HG02610 (cell line): ENCODE measurements at regions not wholly inside any gene's neighbourhood (a gene's known extent, or its start where the extent isn't known, plus 50 kb on each side); places are given as distances from the start of the nearest gene placed in this dataset.

ENCODE experiments used
- ATAC-seq: cut with Tn5 transposase; IDR thresholded peaks from one replicate; pipeline ENCODE4 v1.9.1; 2021; ENCODE audit warnings: mild to moderate bottlenecking, moderate library complexity; ENCODE audit not compliant: unreplicated experiment

GRCh38 chr7:35581605-35582210 is 113.2 kb downstream of the HERPUD2 start:
- no peak for ATAC-seq

- ATAC-seq = no peak
These were observed 118.8 kb downstream of the HERPUD2 start for GRCh38 chr7:35576031-35576573.

- ATAC-seq = no peak
These were observed 123.2 kb downstream of the HERPUD2 start for GRCh38 chr7:35571611-35572240.

DNA sequence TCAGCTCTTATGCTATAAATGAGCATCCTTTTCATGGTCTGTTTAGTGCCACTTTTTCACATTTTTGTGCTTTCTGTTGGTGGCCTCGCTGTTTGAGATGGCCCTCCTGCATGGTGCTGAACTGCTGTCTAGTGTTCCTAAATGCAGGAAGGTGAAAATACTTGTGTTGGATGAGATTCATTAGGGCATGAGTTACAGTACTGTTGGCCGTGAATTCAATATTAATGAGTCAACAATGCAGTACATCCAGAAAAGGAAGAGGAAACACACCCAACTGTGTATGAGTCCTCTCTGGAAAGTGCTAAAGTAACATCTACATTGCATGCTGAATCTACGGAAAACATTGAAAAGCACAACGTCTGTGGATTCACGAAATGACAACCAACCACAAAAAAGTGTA is 124.0 kb downstream of the HERPUD2 start:
- no peak for ATAC-seq

- no peak for ATAC-seq
These were observed 129.0 kb downstream of the HERPUD2 start for GRCh38 chr7:35565927-35566326.

- no peak for ATAC-seq
These were observed 136.1 kb downstream of the HERPUD2 start for GRCh38 chr7:35558841-35559240.

- no peak for ATAC-seq
These were observed 138.1 kb downstream of the HERPUD2 start for GRCh38 chr7:35556515-35557471.

GRCh38 chr7:35555934-35556333 is 139.0 kb downstream of the HERPUD2 start:
- no peak for ATAC-seq

DNA sequence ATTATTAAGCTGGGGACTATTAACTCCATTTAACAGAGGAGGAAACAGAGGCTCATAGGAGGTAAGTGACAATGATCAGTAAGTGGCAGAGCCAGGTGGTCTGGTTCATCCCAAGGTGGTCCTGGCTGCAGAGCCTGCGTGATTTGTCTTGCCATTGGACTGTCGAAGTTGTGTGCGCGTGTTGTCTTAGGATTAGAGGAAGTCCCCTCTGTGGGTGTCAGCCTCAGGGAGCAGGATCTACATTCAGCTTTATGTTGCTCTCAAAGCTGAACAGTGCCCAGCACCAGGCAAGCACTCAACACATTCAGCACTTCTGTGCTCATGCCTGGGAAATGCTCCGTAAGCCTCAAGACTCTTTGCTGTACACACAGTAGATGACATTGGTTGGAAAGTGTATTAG is 139.5 kb downstream of the HERPUD2 start:
- ATAC-seq = no peak

DNA sequence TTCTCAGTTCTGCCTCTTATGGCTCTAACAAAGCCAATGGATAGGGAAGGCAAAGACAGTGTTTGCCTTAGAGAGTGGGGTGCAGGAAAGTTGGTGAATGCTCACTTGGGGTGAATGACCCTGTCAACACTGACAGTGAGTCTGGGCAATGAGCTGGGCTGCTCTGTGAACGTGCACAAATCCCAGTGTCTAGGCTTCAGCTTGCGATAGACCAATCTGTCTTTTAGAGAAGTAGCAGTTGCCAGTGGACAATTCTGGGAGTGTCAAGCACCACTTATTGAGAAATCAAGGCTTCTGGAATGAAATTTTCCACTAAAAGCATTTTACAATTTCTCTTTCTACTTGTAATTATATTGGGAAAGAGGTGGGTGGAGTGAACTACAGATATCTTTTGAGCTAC is 141.4 kb downstream of the HERPUD2 start:
- ATAC-seq = no peak

- no peak for ATAC-seq
These were observed 142.2 kb downstream of the HERPUD2 start for GRCh38 chr7:35552691-35553090.

GRCh38 chr7:35551321-35552081 is 143.4 kb downstream of the HERPUD2 start:
- ATAC-seq = no peak

DNA sequence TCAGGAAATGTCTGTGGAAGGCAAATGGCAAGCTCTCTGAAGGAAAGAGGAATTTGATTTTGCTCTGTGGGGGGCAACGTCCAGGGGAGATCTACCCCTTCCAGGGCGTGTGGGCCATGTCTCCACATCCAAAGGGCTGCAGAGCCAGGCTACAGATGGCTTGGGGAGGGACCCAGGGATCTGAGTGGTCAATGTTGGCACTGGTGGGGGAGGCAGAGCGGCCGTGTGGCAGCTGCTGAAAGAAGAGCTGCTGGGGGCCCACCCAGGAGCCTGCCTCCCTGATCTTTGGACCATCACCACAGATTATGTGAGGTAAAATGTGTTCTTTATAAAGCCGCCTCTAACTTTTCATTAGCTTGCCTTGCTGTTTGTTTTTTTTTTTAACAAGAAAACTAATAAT is 144.1 kb downstream of the HERPUD2 start:
- ATAC-seq = no peak

GRCh38 chr7:35549781-35550180 is 145.2 kb downstream of the HERPUD2 start:
- no peak for ATAC-seq

GRCh38 chr7:35548291-35548690 is 146.6 kb downstream of the HERPUD2 start:
- ATAC-seq = no peak

DNA sequence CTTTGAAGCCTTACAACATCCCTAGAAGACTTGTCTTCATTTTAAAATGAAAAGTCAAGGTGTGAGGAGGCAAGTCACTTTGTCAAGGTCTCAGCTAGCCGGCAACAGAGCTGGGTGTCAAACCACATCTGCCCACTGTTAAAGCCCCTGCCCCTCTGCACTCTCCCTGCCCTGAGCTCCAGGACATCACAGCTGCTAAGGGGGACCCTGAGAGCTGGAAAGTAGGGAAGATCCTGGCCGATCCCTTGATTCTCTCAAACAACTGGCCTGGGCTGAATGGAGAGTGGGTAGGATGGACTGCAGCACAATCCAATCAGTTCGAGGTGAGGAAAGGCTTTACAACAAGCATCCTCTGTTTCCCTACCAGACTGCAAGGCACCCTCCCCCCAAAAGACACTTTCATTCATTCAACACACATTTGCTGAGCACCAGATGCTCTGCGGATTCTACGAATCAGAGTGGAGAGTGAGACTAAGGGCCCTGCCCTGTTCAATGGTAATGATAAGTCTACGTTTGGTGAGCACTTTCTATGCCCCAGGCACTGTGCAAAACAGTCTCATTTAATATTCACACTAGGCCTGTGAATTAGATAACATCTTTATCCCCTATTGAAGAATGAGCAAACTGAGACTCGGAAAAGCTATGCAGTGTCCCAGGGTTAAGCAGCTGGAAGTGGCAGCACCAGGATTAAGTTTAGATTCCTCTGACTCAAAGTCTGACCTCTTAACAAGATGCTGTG is 148.1 kb downstream of the HERPUD2 start:
- no peak for ATAC-seq

- no peak for ATAC-seq
These were observed 149.1 kb downstream of the HERPUD2 start for GRCh38 chr7:35545831-35546230.

DNA sequence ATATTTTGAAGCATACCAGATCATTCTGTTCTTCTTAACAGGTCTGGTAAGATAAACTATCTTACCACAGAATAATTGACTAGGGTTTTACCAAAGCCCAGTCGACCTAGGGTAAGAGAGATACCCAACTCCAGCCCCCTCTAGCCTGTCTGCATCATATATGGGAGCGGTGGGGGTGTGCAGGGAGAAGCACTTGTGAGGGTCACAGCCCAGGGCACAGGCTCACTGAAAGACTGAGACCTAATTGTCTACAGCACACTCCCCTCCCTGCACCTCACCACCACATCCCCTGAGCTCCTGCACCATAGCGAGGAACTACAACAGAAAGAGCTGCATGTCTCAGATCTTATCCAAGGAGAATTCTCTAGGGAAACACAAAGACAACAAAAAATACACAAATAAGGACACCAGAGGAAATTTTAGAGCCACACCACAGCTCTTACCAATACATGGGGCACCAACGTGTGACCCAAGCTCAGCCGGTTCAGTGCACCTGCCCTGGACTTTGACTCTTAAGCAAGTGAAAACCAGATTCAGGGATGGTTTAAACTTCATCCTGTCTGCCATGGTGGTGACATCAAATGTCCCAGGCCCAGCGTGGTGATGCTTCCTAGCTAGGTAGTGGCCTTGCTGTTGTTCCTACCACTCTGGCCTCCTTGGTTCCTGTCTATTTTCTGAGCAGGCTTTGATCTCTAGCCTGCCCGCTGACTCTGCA is 150.8 kb downstream of the HERPUD2 start:
- ATAC-seq = no peak
